Suppressor macrophage (primary cell): ENCODE measurements at regions not wholly inside any gene's neighbourhood (a gene's known extent, or its start where the extent isn't known, plus 50 kb on each side); places are given as distances from the start of the nearest gene placed in this dataset.
"Not testable (repeated sequence)": the region's sequence is repeated elsewhere in the genome, so short reads cannot be mapped to it uniquely, and the experiment has no call there.

Experiments used
- DNase-seq, 4 experiments: peaks; one replicate each; pipeline ENCODE4 v3.0.0-alpha.2; 2020 to 2022

DNA sequence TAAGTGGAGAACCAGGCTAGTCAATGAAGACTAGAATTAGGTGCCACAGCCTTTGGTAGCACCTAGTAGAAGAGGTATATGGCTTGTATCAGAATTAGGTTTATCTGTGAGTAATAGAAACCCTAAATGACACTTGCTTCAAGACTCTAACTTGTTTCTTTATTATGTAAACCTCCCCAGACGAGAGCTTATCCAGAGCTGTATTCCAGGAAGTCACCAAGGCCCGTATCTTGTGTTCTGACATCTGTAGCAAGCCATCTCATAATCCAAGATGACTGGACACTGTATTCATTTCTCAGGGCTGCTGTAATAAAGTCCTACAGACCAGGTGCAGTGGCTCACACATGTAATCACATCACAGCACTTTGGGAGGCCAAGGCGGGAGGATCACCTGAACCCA, 56.7 kb upstream of the PPP1R12A start:
- DNase-seq = no peak

DNA sequence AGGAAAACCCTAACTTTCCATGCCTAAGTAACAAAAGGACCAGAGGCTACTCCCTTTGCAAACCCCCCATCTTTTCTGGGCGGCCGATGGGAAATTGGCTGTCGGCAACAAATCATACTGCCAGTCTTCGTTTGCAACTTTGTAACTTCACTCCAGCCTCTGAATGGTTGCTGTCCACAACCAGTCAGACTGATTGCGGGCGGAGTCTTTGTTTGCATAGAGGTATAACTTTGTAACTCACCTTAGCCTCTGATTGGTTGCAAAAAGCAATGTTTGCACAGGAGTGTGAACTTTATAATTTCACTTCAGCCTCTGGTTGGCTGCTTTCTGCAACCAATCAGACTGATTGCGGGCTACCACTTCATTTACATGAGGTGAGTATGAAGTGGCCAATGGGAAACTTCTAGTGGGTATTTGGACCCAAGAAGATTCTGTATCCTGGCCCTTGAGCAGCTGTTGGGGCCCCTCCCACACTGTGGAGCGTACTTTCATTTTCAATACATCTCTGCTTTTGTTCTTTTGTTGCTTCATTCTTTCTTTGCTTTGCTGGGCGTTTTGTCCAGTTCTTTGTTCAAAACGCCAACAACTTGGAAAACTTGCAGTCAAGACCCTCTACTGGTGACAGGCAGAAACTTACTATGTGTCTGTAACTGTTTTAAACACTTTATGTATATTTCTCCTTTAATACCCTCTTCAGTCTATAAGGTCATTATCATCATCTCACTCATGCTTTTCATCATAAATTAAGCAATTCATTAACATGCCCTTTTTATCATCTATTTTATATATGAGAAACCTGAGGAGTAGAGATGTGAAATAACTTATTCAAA, 55.8 kb upstream of the PPP1R12A start:
- not testable (repeated sequence) for DNase-seq

DNA sequence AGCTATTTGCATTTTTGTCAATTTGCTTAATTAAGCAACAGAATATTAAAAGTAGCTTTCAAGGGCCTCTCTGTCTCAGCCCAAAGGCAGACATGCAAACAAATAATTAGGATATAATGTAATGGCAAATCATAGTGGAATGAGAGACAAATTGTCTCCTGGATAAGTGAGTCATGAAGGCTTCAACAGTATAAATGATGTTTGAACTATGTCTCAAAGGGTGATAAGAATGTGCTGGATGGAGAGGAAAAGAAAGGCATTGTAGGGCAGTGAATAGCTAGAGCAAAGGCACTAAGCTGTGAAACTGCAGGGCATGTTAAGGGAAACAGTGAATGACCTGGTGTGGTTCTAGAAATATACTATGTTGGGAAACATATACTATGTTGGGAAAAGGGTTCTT, 53.5 kb upstream of the PPP1R12A start:
- no peak for DNase-seq

DNA sequence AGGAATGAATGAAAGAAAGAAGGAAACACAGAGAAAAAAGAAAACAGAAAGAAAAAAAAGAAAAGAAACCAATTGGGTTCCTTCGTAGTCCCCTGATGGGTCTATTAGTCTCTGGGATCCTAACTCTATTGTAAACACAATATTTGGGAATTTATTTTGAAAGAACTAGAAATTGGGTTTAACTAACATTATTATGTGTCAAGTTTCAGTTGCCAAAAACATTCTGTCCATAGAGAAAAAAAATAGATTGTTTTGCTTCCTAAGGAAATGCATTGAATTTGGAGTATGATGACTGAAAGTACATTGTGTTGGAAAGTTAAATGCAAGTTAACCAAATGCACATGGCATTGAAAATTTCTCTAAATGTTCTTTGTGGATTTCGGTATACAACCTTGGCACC, 52.8 kb upstream of the PPP1R12A start:
- no peak for DNase-seq
